HG02840 (cell line): ENCODE measurements at regions not wholly inside any gene's neighbourhood (a gene's known extent, or its start where the extent isn't known, plus 50 kb on each side); places are given as distances from the start of the nearest gene placed in this dataset.
"Not testable (repeated sequence)": the region's sequence is repeated elsewhere in the genome, so short reads cannot be mapped to it uniquely, and the experiment has no call there.

Experiments
- ATAC-seq: cut with Tn5 transposase; IDR thresholded peaks from one replicate; pipeline ENCODE4 v1.9.1; 2021; ENCODE audit warnings: mild to moderate bottlenecking, moderate library complexity, moderate number of reproducible peaks; ENCODE audit not compliant: unreplicated experiment, low FRiP score

DNA sequence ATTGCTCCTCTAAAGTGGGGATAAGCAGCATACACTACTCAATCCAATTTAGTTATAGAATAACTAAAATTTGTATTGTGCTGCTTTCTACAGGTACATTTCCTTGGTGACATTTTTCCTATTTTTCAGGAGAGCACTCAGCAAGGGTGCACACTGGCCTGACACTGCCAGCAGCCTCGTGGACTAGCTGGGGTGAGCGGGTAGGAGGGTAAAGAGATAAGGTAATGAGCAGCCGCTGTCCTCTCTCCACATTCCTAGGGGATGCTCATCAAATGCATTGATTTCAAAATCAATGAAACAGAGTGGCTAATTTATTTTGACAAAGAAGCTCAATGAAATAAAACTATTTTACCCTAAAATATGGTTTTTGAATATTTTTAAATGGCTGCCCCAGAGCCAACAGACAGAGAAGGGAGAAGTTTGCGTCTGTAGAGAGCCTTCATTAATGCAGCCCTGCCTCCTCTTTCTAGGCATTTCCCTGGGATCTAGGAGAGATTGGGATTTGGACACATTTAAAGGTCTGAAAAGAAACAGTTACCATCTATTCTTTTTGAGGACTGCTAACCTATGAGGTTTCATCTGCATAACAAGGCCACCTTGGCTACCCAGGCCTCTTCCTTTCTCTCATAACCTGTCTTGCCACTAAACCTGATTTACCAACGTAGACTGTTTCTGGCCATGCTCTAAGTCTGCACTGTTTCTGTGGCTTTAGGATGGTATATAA, 561.0 kb downstream of the IPMK start:
- ATAC-seq: no peak

DNA sequence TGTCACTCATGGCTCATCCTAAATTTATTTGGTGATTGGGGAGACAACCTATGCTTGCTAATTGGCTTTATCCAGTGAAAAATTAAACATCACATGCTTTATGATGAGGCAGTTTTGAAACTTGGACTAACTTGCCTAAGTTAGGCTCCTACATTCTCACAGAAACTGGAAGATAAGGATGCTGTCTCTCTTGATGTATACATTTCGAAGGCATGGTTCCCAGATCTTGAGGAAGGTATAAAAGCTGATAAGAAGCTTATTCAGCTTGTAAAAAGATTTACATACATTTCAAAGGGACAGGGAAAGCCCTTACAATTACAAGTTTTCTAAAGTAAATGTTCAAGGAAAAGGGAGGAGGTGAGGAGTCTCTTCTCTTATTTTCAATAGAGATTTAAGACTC, 561.7 kb downstream of the IPMK start:
- no peak for ATAC-seq

DNA sequence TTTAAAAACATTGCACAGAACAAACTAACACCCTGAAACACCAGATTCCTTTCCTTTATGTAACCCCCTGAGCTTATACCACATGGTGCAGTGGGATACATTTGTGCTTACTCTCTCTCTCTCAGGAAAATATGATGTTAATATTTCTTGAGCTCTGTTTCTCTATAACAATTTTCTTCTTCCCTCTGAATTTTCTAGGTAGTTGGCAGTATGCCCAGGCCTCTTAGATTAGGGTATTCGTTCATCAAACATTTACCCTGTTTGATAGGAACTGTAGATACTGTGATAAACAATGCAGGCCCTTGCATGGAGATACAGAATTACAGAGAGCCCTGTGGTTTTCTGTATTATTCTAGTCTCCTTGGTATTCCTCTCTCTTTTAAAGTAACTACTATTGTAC, 567.8 kb downstream of the IPMK start:
- ATAC-seq: no peak

DNA sequence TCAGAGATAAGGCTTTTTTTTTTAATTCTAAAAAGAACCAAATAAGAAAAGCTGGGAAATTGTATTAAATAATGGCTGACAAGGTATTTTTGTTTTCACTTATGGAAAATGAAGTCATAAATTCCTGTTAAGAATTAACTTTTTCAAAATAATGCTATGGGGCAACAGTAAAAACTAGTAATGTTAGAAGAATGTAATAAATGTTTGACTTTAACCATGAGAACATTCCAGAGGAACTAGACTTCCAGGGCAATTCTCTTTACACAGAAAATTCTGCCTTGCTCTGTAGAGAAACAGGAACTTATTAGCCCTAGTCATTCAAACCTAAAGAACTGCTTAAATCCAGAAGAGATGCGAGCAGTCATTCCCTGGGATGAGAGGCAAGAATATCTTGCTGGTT, 571.1 kb downstream of the IPMK start:
- no peak for ATAC-seq

DNA sequence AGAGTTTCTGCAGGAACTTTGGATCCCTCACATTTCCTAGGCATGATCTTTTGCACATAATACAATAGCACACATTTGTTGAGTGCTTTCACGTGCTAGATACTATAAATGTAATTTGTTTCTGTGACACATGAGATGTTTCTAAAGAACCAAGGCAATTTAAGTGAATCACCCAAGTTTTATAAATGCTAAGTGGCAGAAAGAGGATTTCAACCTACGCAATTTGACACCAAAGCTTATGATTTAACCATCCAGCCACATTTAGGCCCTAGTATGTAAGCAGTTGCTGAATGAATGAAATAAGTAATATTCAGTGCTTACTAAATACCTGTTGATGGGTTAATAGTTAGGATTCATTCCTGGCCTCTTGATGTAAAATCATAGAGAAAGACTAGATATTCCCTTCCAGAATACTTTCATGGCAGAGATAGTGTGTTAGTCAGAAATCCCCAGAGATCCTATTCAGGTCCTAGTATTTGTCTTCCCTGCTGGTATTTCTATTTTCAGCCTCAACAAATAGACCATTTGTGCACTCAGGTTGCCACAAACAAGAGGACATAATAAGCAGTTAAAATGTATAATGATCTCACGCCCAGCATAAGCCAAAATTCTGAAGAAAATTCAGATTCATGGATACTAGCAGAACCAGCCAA, 572.6 kb downstream of the IPMK start:
- no peak for ATAC-seq

DNA sequence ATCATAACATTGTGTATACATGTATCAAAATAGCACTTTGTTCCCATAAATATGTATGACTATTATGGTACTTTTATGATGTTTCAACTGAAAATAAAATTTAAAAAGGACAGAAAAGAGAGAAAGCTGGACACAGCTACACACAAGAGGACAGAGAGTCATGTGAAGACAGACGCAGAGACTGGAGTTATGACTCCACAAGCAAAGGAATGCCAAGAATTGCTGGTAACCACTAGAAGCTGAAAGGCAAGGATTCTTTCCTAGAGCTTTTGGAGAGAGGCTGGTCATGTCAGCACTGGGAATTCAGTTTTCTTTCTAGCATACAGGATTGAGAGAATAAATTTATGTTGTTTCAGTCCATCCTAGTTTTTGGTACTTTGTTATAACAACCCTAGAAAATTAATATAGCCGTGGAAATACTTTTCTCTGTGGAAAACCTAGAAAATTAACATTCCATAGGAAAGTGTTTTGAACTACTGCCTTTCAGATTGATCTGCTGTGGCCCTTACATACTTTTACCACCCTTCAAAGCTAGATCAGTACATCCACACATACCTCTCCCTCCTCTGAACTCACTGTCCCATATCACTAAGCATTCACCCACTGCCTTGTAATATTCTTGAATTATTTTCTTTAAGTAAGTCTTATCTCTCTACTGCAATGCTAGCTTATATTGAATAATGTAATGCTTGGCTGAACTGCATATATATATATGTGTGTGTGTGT, 575.3 kb downstream of the IPMK start:
- no peak for ATAC-seq

DNA sequence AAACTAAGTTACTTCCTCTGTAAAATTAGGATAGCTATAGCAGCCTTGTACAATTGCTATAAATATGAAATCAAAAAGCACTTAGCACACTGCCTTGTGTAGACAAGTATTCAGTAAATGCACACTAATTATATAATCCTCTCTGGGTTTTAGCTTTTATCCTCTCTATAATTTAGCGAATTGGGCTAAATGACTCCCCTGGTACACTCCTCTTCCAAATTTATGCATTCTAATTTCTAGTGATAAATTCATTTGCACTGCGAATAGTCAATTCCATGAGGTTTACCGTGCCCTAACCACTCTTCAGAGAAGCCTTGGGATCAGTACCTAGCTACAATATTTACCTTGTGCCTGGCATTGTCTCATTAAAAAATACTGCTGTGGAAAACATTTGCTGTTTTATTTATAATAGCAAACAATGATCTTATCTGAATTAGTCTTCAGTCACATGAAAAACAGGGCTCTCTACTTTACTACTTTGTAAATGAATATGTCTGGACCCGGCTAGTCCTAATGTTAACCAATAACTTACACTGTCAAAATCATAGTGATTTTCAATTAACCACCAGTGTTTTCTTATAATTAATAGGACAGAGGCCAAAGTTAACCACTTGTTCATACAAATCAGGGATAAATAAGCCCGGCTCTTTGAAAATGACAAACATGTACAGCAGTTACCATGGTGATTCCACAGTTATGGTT, 577.9 kb downstream of the IPMK start:
- no peak for ATAC-seq

DNA sequence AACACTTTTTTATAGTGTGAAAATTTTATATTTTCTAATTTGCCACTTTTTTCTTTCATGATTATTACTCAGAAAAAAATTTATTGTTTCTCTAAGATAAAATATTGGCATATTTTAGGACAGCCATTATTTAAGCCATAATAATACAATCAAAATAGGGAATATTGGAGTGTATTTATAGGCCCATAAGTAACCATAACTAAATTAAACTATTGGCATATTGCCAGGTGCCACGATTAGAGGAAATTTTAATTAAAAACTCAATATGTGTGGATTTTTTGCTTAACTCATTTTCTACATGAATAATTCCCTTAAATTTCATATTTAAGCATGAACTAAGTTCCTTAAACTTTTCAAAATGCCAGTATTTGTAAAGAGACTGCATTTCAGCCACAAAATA, 587.8 kb downstream of the IPMK start:
- ATAC-seq: no peak

DNA sequence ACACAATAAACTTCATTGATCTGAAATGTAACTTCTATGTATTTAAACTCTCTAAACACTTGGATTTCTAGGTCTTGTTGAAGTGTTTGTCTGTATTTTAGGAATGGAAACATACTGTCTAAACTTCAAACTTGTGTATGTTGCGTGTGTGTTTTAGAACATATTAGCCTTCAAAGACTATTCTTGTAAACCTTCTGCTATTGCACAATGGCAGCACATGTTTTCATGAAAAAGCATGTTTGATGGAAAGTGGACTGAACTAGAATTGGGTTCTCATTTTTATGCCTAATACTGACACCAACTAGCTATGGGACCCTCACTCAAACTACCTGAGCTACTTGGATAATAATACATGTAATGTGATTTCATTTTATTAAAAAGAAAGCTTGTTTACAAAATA, 592.6 kb downstream of the IPMK start:
- no peak for ATAC-seq

DNA sequence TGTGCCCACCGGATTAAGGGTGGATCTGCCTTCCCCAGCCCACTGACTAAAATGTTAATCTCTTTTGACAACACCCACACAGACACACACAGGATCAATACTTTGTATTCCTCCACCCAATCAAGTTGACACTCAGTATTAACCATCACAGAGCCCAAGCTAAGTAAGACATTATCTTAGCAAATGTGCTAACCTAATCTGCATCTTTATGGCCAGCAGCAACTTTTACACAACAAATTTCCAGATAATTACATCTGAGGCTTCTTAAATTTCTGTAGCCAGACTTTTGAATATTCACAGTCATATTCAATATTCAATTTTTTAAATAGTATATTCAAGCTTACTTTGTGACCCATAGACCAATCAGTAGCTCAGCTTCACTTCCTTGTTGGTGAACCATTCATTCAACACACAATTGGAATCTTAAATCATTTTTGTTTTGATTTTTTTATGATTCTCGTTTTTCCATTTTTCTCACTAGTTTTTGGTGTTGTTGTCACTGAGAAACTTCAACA, 594.2 kb downstream of the IPMK start:
- no peak for ATAC-seq

DNA sequence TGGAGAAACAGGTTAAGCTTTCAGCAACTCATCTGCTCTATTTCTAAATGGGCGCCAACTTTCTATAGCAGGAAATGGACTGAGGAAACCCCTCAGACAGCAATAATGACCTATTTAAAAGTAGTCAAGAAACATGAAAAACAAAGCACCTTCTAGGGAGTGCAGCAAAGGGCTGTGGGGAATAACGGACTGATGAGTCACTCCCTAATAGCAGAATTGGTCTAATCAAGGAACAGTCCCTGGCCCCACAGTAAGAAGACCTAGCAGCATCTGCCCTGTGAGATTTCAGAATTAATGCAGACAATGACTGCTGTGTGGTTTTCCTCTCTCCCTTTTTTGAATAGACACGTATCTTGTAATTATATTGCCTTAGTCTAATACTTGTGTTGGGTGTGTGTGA, 602.9 kb downstream of the IPMK start:
- ATAC-seq: no peak

DNA sequence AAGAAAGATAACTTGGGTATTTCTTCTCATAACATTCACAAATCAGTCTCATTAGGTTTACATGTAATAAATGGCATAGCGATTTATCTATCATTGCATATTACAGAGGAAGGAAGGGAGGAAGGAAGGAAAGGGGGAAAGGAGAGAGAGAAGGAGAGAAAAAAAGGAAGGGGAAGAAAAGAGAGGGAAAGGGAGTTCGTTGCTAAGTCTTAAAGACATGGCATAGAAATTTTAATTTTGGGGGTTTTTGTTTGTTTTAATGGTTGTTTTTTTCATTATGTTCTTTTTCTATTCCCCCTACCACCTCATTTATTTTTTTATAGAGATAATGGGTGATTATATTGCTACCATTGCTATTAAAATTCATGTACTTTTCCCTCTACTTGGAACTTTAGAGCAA, 604.3 kb downstream of the IPMK start:
- no peak for ATAC-seq

DNA sequence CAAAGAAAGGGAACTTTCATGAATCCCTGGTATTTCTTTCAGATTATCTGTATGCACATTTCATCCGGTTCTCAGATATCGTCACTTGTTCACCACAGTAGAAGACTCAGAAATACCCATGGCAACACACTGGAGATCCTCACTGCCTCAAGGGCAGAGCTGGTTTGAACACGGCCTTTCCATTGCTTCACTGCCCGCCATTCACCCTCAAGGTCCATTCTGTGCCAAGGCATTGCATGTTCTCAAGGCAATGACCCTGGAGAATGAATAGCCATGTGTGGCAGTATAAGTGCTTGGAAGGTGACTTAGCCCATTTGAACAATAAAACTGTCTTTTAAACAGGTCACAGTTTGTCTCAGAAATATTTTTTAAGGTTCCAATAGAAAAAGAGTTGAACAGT, 606.5 kb downstream of the IPMK start:
- no peak for ATAC-seq

DNA sequence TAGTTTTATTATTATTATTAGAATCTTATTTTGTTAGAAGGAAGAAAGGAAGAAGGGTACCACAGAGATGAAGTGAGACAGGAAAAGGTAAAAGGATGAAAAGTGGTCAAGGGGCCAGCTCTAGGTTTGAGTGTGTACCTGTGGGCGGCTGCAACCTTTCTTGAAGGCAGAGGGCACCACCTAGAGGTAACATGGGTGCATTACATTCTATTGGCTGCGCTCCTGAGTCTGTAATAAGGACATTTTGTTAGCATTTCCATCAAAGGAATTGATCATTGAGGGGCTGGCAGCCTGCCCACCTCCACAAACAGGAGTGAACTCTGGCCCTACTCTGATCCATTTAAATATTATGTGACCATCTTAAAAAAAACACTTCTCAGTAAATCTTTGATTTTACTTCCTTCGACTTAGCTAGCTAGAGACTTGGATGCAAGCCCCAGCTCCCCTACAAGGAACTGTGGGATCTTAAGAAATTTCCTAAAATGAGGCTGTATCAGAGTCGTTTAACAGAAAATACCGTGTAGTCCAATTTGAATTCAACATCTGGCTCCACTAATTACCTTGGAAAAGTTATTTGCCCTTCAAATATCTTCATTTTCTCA, 610.4 kb downstream of the IPMK start:
- ATAC-seq: peak; percentile 96

DNA sequence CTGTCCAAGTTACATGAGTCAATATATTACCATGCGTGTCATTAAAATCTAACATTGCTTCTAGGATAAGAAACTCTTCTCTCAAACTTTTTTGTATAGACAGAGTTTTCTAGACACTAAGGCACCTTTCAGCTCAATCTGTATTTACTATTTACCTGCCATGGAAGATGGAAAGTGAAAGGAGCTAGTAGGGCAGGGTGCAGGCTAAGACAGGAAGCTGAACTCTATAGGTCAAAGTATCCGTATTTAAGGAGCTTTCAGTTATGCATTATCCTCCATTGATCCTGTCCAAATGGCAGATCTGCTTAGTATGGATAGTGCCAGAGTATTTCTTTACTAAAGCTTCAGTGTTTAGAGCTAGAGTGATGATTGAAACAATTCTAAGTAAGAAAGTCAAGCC, 612.8 kb downstream of the IPMK start:
- no peak for ATAC-seq

DNA sequence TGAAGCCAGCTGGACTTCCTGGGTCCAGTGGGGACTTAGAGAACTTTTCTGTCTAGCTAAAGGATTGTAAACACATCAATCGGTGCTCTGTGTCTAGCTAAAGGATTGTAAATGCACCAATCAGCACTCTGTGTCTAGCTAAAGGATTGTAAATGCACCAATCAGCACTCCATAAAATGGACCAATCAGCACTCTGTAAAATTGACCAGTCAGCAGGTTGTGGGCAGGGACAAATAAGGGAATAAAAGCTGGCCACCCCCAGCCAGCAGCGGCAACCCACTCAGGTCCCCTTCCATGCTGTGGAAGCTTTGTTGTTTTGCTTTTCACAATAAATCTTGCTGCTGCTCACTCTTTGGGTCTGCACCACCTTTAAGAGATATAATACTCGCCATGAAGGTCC, 622.6 kb downstream of the IPMK start:
- not testable (repeated sequence) for ATAC-seq

DNA sequence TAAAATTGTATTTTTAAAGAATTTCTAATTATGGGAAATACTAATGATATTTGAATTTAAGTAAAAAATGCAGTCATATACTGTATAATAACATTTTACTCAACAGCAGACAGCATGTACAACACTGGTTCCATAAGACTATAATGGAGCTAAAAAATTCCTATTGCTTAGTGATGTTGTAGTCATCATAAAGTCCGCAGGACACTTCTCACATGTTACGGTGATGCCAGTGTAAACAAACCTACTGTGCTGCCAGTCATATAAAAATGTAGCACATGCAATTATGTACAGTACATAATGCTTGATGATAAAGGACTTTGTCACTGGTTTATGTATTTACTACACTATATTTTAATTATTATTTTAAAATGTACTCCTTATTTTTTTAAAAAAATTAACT, 629.3 kb downstream of the IPMK start:
- no peak for ATAC-seq

DNA sequence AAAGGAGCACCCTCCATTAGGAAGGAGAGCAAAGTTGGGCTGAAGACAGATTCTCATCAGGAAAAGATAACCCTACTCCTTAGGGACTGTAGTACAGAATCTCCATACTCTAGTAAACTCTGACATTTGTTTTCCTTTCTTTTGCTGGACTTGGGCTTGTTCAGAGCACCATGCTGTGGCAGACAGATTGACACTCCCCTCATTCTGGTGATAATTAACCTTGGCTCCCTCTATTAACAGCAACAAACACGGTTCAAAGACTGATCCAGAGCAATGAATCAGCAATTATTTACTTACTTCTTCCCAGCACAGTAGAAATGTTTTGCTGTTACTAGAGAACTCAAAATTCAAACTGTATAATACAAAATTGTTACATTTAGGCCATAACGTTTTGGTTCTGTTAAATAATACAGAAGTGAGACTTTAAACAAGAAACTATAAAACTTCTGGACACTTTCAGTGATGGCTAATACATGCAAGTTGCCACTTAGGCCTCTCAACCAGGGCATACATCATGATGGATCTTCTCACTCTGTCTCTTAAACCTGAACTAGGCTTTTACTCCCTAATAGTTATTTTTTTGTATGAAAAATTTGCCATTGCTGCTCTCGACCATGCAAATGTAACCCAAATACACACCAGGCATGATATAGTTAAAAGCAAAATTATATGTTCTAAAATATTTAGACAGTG, 639.0 kb downstream of the IPMK start:
- ATAC-seq: no peak

DNA sequence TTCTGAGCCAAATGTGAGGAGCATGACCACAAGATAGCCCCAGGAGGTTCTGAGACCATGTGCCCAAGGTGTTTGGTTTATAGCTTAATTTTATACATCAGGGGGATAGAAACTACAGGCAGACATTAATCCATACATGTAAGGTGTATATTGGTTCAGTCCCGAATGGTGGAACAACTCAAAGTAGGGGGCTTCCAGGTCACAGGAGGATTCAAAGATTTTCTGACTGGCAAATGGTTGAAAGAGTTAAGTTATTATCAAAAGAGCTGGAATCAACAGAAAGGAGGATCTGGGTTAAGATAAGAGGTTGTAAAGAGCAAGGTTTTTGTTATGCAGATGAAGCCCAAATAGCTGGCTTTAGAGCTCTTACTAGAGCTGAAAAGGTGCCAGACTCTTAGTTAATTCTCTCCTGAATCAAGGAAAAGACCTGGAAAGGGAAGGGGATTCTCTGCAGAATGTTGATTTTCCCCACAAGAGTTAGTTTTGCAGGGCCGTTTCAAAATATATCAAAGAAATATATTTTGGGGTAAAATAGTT, 640.0 kb downstream of the IPMK start:
- ATAC-seq: no peak
